H1 (cell line): ENCODE measurements at regions not wholly inside any gene's neighbourhood (a gene's known extent, or its start where the extent isn't known, plus 50 kb on each side); places are given as distances from the start of the nearest gene placed in this dataset.
A peak's percentile ranks its signal among the peaks of the same experiment; 100 is the strongest.

ENCODE experiments used
- CTCF ChIA-PET: fragments of 300-600 bp; sonication (Branson Sonifier 250); formaldehyde crosslinking; loops from one replicate; lab custom pipeline; 2021; ENCODE audit not compliant: partially characterized antibody; lab: Charles Lee
- POLR2A ChIA-PET: fragments of 300-600 bp; sonication (Branson Sonifier 250); formaldehyde crosslinking; loops from one replicate; lab custom pipeline; 2021; ENCODE audit warnings: inconsistent platforms; ENCODE audit not compliant: partially characterized antibody; lab: Charles Lee
- DNase-seq, 2 experiments: peaks; one replicate each; pipeline versions ENCODE4 v3.0.0 to v3.0.0-alpha.2; 2010 to 2022; ENCODE audit warnings: low spot score in 2 of 2, low read depth in 1 of 2, mixed read lengths in 1 of 2
- FAIRE-seq: peaks from 2 replicates; lab custom pipeline; 2011; peaks lifted over from hg19 to GRCh38; lab: Jason Lieb, UNC
- H2AFZ ChIP-seq: 2 replicates; pipeline ENCODE4 v1.8.1; 2012; ENCODE audit warnings: low read length, inconsistent platforms
- H2AK5ac ChIP-seq: 2 replicates; pipeline ENCODE4 v1.6.1; 2013; ENCODE audit warnings: low read depth, low read length
- H2BK120ac ChIP-seq: replicated peaks from 2 replicates; pipeline ENCODE3; 2013; ENCODE audit warnings: low read depth, low read length, inconsistent platforms
- H2BK12ac ChIP-seq: 2 replicates; pipeline ENCODE4 v1.6.1; 2013; ENCODE audit warnings: low read depth, low read length
- H2BK15ac ChIP-seq: 2 replicates; pipeline ENCODE4 v1.6.1; 2013; ENCODE audit warnings: low read length
- H2BK20ac ChIP-seq: 2 replicates; pipeline ENCODE4 v1.6.1; 2013; ENCODE audit warnings: low read length
- H2BK5ac ChIP-seq: 2 replicates; pipeline ENCODE4 v1.6.1; 2013; ENCODE audit warnings: low read depth, low read length
- H3K14ac ChIP-seq: 2 replicates; pipeline ENCODE4 v1.6.1; 2013; ENCODE audit warnings: inconsistent platforms; ENCODE audit not compliant: insufficient read length
- H3K18ac ChIP-seq: 2 replicates; pipeline ENCODE4 v1.6.1; 2013; ENCODE audit warnings: low read length; ENCODE audit errors: extremely low read depth
- H3K23ac ChIP-seq: 2 replicates; pipeline ENCODE4 v1.6.1; 2013; ENCODE audit warnings: inconsistent platforms; ENCODE audit not compliant: insufficient read length
- H3K23me2 ChIP-seq: 2 replicates; pipeline ENCODE4 v1.6.1; 2013; ENCODE audit warnings: low read depth, low read length
- H3K27ac ChIP-seq: 2 replicates; pipeline ENCODE4 v1.6.1; 2011; ENCODE audit warnings: low read depth, low read length, inconsistent platforms
- H3K27me3 ChIP-seq, 4 experiments: replicated peaks in 1 of 4; 1 replicate in 1 of 4; 2 replicates in 3 of 4; pipeline versions ENCODE4 v1.6.1 to v1.8.1; 2011 to 2013; ENCODE audit warnings: low read length in 3 of 4, mild to moderate bottlenecking in 3 of 4, inconsistent platforms in 2 of 4, mixed read lengths in 2 of 4, moderate library complexity in 1 of 4; ENCODE audit not compliant: control insufficient read depth in 3 of 4, insufficient read depth in 3 of 4; ENCODE audit errors: extremely low read depth in 1 of 4
- H3K36me3 ChIP-seq, 4 experiments: 2 replicates each; pipeline versions ENCODE4 v1.6.1 to v1.8.1; 2011 to 2013; ENCODE audit warnings: mild to moderate bottlenecking in 4 of 4, low read length in 3 of 4, moderate library complexity in 2 of 4, control low read depth in 1 of 4, inconsistent platforms in 1 of 4; ENCODE audit not compliant: insufficient read depth in 4 of 4, control insufficient read depth in 2 of 4
- H3K4ac ChIP-seq: replicated peaks from 2 replicates; pipeline ENCODE3; 2013; ENCODE audit warnings: low read length, low read depth, mixed read lengths, inconsistent platforms; ENCODE audit not compliant: insufficient read length
- H3K4me1 ChIP-seq, 4 experiments: replicated peaks in 1 of 4; 1 replicate in 1 of 4; 2 replicates in 3 of 4; pipeline versions ENCODE4 v1.6.1 to v1.8.1; 2011 to 2013; ENCODE audit warnings: low read length in 3 of 4, inconsistent platforms in 2 of 4, mixed read lengths in 1 of 4; ENCODE audit not compliant: insufficient read depth in 4 of 4, control insufficient read depth in 3 of 4
- H3K4me2 ChIP-seq, 2 experiments: 2 replicates each; pipeline versions ENCODE4 v1.6.1 to v1.8.1; 2011 to 2013; ENCODE audit warnings: low read depth in 2 of 2, low read length in 2 of 2, control low read depth in 1 of 2, inconsistent platforms in 1 of 2, mild to moderate bottlenecking in 1 of 2; ENCODE audit not compliant: insufficient read depth in 1 of 2
- H3K4me3 ChIP-seq, 4 experiments: fragments of 200-600, 300-600 bp in 1 of 4; sonication (generic), shearing (Covaris generic), sonication (Bioruptor Twin) in 1 of 4; 2 replicates each; pipeline versions ENCODE4 v1.5.1 to v1.8.1; 2011 to 2016; ENCODE audit warnings: low read length in 4 of 4, low read depth in 3 of 4, control low read depth in 2 of 4, inconsistent platforms in 2 of 4, mild to moderate bottlenecking in 2 of 4, mixed read lengths in 1 of 4, moderate library complexity in 1 of 4; ENCODE audit not compliant: insufficient read depth in 2 of 4; ENCODE audit errors: extremely low read depth in 1 of 4
- H3K56ac ChIP-seq: replicated peaks from 2 replicates; pipeline ENCODE3; 2013; ENCODE audit warnings: low read depth, mild to moderate bottlenecking, mixed read lengths, low read length, inconsistent platforms; ENCODE audit not compliant: insufficient read length
- H3K79me1 ChIP-seq: 2 replicates; pipeline ENCODE4 v1.6.1; 2013; ENCODE audit warnings: low read depth, low read length, control low read depth
- H3K79me2 ChIP-seq, 2 experiments: 2 replicates each; pipeline versions ENCODE4 v1.6.1 to v1.8.1; 2012 to 2013; ENCODE audit warnings: low read length in 2 of 2, mild to moderate bottlenecking in 2 of 2, inconsistent platforms in 1 of 2; ENCODE audit not compliant: insufficient read depth in 2 of 2, control insufficient read depth in 1 of 2
- H3K9ac ChIP-seq, 4 experiments: replicated peaks in 1 of 4; 1 replicate in 1 of 4; 2 replicates in 3 of 4; pipeline versions ENCODE4 v1.6.1 to v1.8.1; 2011 to 2013; ENCODE audit warnings: low read depth in 3 of 4, low read length in 3 of 4, control low read depth in 2 of 4, mild to moderate bottlenecking in 2 of 4, moderate library complexity in 2 of 4, inconsistent platforms in 1 of 4; ENCODE audit errors: extremely low read depth in 1 of 4
- H3K9me3 ChIP-seq, 2 experiments: 2 replicates each; pipeline versions ENCODE4 v1.6.1 to v1.8.1; 2012 to 2013; ENCODE audit warnings: mild to moderate bottlenecking in 2 of 2, moderate library complexity in 2 of 2, control low read depth in 1 of 2, inconsistent platforms in 1 of 2, low read depth in 1 of 2, low read length in 1 of 2, mixed read lengths in 1 of 2; ENCODE audit not compliant: insufficient read depth in 2 of 2
- H4K20me1 ChIP-seq, 2 experiments: replicated peaks in 1 of 2; 2 replicates each; pipeline versions ENCODE3 to v1.8.1; 2011 to 2013; ENCODE audit warnings: inconsistent platforms in 2 of 2, low read length in 2 of 2, mild to moderate bottlenecking in 1 of 2; ENCODE audit not compliant: insufficient read depth in 2 of 2, control insufficient read depth in 1 of 2
- H4K5ac ChIP-seq: 2 replicates; pipeline ENCODE4 v1.6.1; 2013; ENCODE audit warnings: low read length, low read depth, mixed read lengths, inconsistent platforms; ENCODE audit not compliant: insufficient read length
- H4K8ac ChIP-seq: 2 replicates; pipeline ENCODE4 v1.8.0; 2013; ENCODE audit warnings: mild to moderate bottlenecking, moderate library complexity, low read length, inconsistent platforms; ENCODE audit not compliant: insufficient read depth; ENCODE audit errors: extremely low read depth
- H4K91ac ChIP-seq: replicated peaks from 2 replicates; pipeline ENCODE3; 2013; ENCODE audit warnings: low read length, mixed read lengths, inconsistent platforms; ENCODE audit not compliant: insufficient read length
- BRCA1 ChIP-seq: IDR thresholded peaks from 2 replicates; pipeline ENCODE4 v1.6.1; 2012; ENCODE audit warnings: low read depth, low read length, improper control_type of control experiment
- EP300 ChIP-seq, 2 experiments: IDR thresholded peaks; 1 replicate in 1 of 2; 2 replicates in 1 of 2; pipeline ENCODE4 v1.6.1; 2011 to 2012; ENCODE audit warnings: low read depth in 2 of 2, low read length in 2 of 2, mild to moderate bottlenecking in 2 of 2, borderline replicate concordance in 1 of 2, inconsistent platforms in 1 of 2, moderate library complexity in 1 of 2
- PHF8 ChIP-seq: fragments of 200-600 bp; sonication (generic); conservative IDR thresholded peaks from 2 replicates; pipeline ENCODE4 v1.7.1; 2012; ENCODE audit warnings: low read depth, mild to moderate bottlenecking, inconsistent platforms, low read length, moderate library complexity
- WGBS, 2 experiments: shearing (Covaris generic) in 1 of 2; methylation state at CpG; one replicate each; pipeline versions ENCODE4 v1.1.6 to v1.1.7; 2013 to 2015; ENCODE audit warnings: low lambda C conversion rate in 2 of 2, mixed read lengths in 2 of 2, inconsistent platforms in 1 of 2, low coverage in 1 of 2, missing lambda C conversion rate in 1 of 2; ENCODE audit not compliant: insufficient replicate concordance in 2 of 2, insufficient coverage in 1 of 2, insufficient read length in 1 of 2; ENCODE audit errors: extremely low coverage in 1 of 2, missing lambda C conversion rate in 1 of 2; 5-methylcytosine and 5-hydroxymethylcytosine counted together

DNA sequence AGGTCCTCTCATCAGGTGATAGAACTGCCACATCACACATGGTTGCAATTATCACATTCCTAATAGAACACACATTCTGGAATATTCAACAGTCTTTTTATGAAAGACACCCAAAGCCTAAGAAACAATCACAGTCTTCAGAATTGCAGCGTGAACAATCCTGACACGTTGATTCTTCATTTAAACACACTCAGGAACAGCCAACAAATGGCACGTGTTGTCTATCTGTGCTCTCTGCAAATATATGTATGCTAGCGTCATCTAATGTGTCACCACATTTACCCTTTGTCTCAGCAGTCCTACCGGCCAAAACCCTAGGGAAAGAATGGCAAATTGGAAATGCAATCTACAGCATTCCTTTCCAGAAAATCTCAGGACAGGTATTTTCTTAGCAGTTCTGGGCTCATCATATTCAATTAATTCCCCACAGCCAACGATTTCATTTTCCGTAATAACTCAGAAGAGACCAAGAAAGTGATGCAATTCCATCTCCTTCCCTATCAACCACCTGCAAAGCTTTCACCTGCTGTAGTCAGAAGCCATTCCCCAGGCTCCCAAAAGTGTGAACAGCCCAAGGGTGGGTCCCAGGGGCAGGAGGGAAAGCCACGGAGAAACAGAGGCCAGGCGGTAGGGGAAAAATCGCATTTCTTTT lies 280.3 kb upstream of the JARID2 start:
- no peaks in the 10 kb centered on the region for H3K27me3 ChIP-seq
- peaks cover 8 to 24% of the 10 kb centered on the region in 2 experiments; a peak in 2 of 4 replicates for H3K79me2 ChIP-seq
- ChIA-PET CTCF (interaction anchor here (1.0 kb wide), 1 partner anchor 37 kb away, joined by 3 read pairs; no protein-coding TSS in a partner anchor), POLR2A (interaction anchor here (0.6 to 1.6 kb wide), 3 partner anchors 16 to 52 kb away, joined by 3 to 6 read pairs (median 4); no protein-coding TSS in a partner anchor)
- H3K4me3 ChIP-seq: no peak overlapping the region
- 0 out of 2 replicates have a peak, but pooled peaks cover 3% of the 10 kb centered on the region for H3K23me2 ChIP-seq
- no peak overlapping the region for H3K27ac ChIP-seq
- H3K9me3 ChIP-seq: 0 out of 4 replicates have a peak, but pooled peaks cover 0 to 2% of the 10 kb centered on the region in 2 experiments
- no peaks in the 10 kb centered on the region for H3K36me3 ChIP-seq
- TF ChIP-seq BRCA1: no peak
- TF ChIP-seq PHF8: no peak
- TF ChIP-seq EP300 (IDR thresholded peaks at IDR 0.05; ENCODE audit: borderline replicate concordance in 1 of 2, low read depth in 2 of 2, low read length in 2 of 2): no peak
- H2AFZ ChIP-seq: no peak overlapping the region
- no peak overlapping the region for H2BK20ac ChIP-seq
- H2BK5ac ChIP-seq: peak overlapping the region; percentile 84
- H3K4ac ChIP-seq: peak overlapping the region; percentile 8
- peaks cover 0 to 1% of the 10 kb centered on the region in 2 experiments for H4K20me1 ChIP-seq
- H3K23ac ChIP-seq: no peak overlapping the region
- FAIRE-seq (no peak), DNase-seq (no peak)
- H3K4me1 ChIP-seq: peaks cover 5 to 16% (median 11%) of the 10 kb centered on the region in 4 experiments; a peak in 5 of 7 replicates
- H2AK5ac ChIP-seq: peak overlapping the region; percentile 32
- peak overlapping the region; percentile 91 for H2BK12ac ChIP-seq
- H3K4me2 ChIP-seq: peak overlapping the region in 1 of 2 experiments; percentile 32; a peak in 1 of 4 replicates
- H3K56ac ChIP-seq: no peak overlapping the region
- H3K18ac ChIP-seq: peak overlapping the region; percentile 63; the same call in 1 of the 2 replicates
- H4K91ac ChIP-seq: peak overlapping the region; percentile 75
- 69% methylated on average over 10 of the region's 10 CpGs; no CpG with 5 or more reads in 1 of the 2 experiments for WGBS, 2 experiments
- H3K9ac ChIP-seq: no peak overlapping the region
- no peak overlapping the region for H2BK120ac ChIP-seq
- no peak overlapping the region for H2BK15ac ChIP-seq
- no peak overlapping the region for H3K14ac ChIP-seq
- no peak overlapping the region for H4K8ac ChIP-seq
- H3K79me1 ChIP-seq: no peaks in the 10 kb centered on the region; the same call in 1 of the 2 replicates
- no peak overlapping the region for H4K5ac ChIP-seq
